ENCODE measurements at regions not wholly inside any gene's neighbourhood (a gene's known extent, or its start where the extent isn't known, plus 50 kb on each side); places are given as distances from the start of the nearest gene placed in this dataset.

DNA sequence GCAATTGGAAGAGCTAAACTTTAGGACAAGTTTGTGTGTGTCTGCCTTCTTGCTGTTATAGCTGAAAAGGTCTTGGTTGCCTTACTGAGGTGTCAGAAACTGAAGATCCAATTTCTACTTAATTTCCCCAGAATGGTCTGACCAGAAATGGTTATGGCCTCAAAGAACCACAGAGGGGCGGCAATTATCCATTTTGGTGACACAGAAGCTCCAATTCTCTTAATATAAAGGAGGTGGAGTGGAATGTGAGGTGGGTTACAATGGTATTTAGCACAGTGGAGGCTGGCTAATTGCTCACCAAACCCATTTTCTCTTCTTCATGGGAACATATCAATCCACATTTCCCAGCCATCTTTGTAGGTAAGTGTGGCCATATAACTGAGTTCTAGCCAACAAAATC is 1157.2 kb downstream of the OLFM4 start:
- DNase-seq = no peak
- Mint-ChIP-seq H3K4me3 (no peak overlapping the region), H3K36me3 (no peaks in the 10 kb centered on the region), H3K9me3 (peaks cover 3 to 39% (median 7%) of the 10 kb centered on the region in 7 donors), H3K4me1 (no peaks in the 10 kb centered on the region), H3K27me3 (no peaks in the 10 kb centered on the region), H3K27ac (no peak overlapping the region)
- Histone ChIP-seq H3K4me3 (ENCODE audit: low read depth, low read length) (no peak overlapping the region), H3K9me3 (ENCODE audit: control insufficient read depth in 2 of 2, low read length in 2 of 2) (no peaks in the 10 kb centered on the region), H3K36me3 (ENCODE audit: control insufficient read depth, insufficient read depth, low read length) (no peaks in the 10 kb centered on the region), H3K27me3 (ENCODE audit: control insufficient read depth, insufficient read depth, low read length) (no peaks in the 10 kb centered on the region), H3K27ac (ENCODE audit: insufficient read depth, low read length, poor library complexity, severe bottlenecking) (no peak overlapping the region), H3K4me1 (ENCODE audit: control insufficient read depth, insufficient read depth, low read length, poor library complexity, severe bottlenecking) (no peaks in the 10 kb centered on the region)
- no peak for ATAC-seq (ENCODE audit: low read depth in 2 of 2)

DNA sequence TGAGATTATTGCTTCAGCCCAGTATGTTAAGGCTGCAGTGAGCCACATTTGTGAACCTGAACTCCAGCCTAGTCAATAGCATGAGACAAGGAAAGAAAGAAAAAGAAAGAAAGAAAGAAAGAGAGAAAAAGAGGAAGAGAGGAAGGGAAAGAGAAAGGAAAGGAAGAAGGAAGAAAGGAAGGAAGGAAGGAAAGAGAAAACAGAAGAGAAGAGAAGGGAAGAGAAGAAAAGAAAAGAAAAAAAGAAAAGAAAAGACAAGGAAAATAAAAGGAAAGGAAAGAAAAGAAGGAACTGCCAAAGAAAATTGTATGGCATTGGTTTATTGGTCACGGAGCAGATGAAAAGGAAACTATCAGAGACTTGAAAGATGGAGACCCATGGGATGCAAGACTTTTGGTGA is 1158.8 kb downstream of the OLFM4 start:
- no peak overlapping the region for H3K27ac ChIP-seq (ENCODE audit: insufficient read depth, low read length, poor library complexity, severe bottlenecking)
- ATAC-seq (ENCODE audit: low read depth in 2 of 2) (no peak), DNase-seq (no peak)
- no peaks in the 10 kb centered on the region for H3K36me3 ChIP-seq (ENCODE audit: control insufficient read depth, insufficient read depth, low read length)
- H3K4me3 ChIP-seq (ENCODE audit: low read depth, low read length) = no peak overlapping the region
- H3K4me1 Mint-ChIP-seq = no peaks in the 10 kb centered on the region
- no peaks in the 10 kb centered on the region for H3K27me3 Mint-ChIP-seq
- H3K4me1 ChIP-seq (ENCODE audit: control insufficient read depth, insufficient read depth, low read length, poor library complexity, severe bottlenecking) = no peaks in the 10 kb centered on the region
- no peaks in the 10 kb centered on the region for H3K36me3 Mint-ChIP-seq
- H3K9me3 Mint-ChIP-seq = peaks cover 4 to 44% (median 8%) of the 10 kb centered on the region in 7 donors
- H3K27ac Mint-ChIP-seq = no peak overlapping the region
- no peaks in the 10 kb centered on the region for H3K9me3 ChIP-seq (ENCODE audit: control insufficient read depth in 2 of 2, low read length in 2 of 2)
- no peaks in the 10 kb centered on the region for H3K27me3 ChIP-seq (ENCODE audit: control insufficient read depth, insufficient read depth, low read length)
- H3K4me3 Mint-ChIP-seq = no peak overlapping the region

GRCh38 chr13:54194233-54195024 is 1165.8 kb downstream of the OLFM4 start:
- peaks cover 5 to 32% (median 7%) of the 10 kb centered on the region in 7 donors for H3K9me3 Mint-ChIP-seq

DNA sequence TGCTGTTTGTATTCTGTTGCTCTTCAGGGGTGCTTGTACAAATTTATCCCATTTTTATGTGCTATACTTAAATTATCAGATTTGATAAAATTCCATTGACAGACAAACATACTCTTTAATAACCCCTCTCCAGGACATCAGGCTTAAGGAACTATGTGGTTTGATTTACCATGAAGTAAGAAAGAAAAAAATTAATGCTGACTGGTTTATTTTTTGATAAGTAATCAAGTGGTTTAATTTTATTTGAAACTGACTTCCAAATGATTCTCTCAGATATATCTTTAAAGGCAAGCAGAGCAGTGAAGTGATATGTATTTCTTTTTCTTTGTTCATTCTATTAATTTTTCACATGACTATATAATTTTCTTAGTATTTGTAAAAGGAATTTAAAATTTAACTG is 1168.1 kb downstream of the OLFM4 start:
- H3K4me3 Mint-ChIP-seq = no peak overlapping the region
- H3K9me3 Mint-ChIP-seq = peaks cover 4 to 20% (median 5%) of the 10 kb centered on the region in 7 donors
- Histone ChIP-seq H3K27me3 (ENCODE audit: control insufficient read depth, insufficient read depth, low read length) (no peaks in the 10 kb centered on the region), H3K4me3 (ENCODE audit: low read depth, low read length) (no peak overlapping the region), H3K27ac (ENCODE audit: insufficient read depth, low read length, poor library complexity, severe bottlenecking) (no peak overlapping the region), H3K4me1 (ENCODE audit: control insufficient read depth, insufficient read depth, low read length, poor library complexity, severe bottlenecking) (no peaks in the 10 kb centered on the region), H3K36me3 (ENCODE audit: control insufficient read depth, insufficient read depth, low read length) (no peaks in the 10 kb centered on the region), H3K9me3 (ENCODE audit: control insufficient read depth in 2 of 2, low read length in 2 of 2) (no peaks in the 10 kb centered on the region)
- H3K36me3 Mint-ChIP-seq = no peaks in the 10 kb centered on the region
- DNase-seq (no peak), ATAC-seq (ENCODE audit: low read depth in 2 of 2) (no peak)
- no peaks in the 10 kb centered on the region for H3K27me3 Mint-ChIP-seq
- H3K27ac Mint-ChIP-seq = no peak overlapping the region
- no peaks in the 10 kb centered on the region for H3K4me1 Mint-ChIP-seq

More at GRCh38 chr13:54194233-54195024, 1165.8 kb downstream of the OLFM4 start:
- no peaks in the 10 kb centered on the region for H3K36me3 ChIP-seq (ENCODE audit: control insufficient read depth, insufficient read depth, low read length)
- H3K4me3 Mint-ChIP-seq = no peak overlapping the region
- no peaks in the 10 kb centered on the region for H3K27me3 Mint-ChIP-seq
- no peaks in the 10 kb centered on the region for H3K9me3 ChIP-seq (ENCODE audit: control insufficient read depth in 2 of 2, low read length in 2 of 2)
- no peaks in the 10 kb centered on the region for H3K4me1 Mint-ChIP-seq
- no peaks in the 10 kb centered on the region for H3K4me1 ChIP-seq (ENCODE audit: control insufficient read depth, insufficient read depth, low read length, poor library complexity, severe bottlenecking)
- H3K27ac Mint-ChIP-seq = no peak overlapping the region
- H3K27ac ChIP-seq (ENCODE audit: insufficient read depth, low read length, poor library complexity, severe bottlenecking) = no peak overlapping the region
- H3K4me3 ChIP-seq (ENCODE audit: low read depth, low read length) = no peak overlapping the region
- no peaks in the 10 kb centered on the region for H3K27me3 ChIP-seq (ENCODE audit: control insufficient read depth, insufficient read depth, low read length)
- H3K36me3 Mint-ChIP-seq = no peaks in the 10 kb centered on the region
- DNase-seq (no peak), ATAC-seq (ENCODE audit: low read depth in 2 of 2) (no peak)

DNA sequence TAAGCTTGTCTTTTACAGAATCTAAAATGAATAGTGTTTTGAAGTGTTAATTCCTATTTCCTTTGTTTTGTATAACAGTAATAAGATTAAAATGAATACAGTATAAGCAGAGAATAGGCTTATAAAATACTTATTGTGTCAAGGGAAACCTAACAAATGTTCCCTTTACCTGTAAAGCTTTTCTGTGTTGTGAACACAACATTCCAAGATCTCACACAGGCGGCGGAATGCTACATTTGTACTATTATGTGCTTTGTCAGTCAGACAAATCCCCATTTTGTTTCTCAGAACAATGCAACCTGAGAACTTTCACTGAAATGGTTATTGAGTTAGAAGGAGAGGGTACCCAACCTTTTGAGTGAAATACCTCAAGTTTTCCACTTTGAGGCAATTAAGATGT is 1170.3 kb downstream of the OLFM4 start:
- H3K27me3 Mint-ChIP-seq = no peaks in the 10 kb centered on the region
- no peak overlapping the region for H3K27ac Mint-ChIP-seq
- ATAC-seq (ENCODE audit: low read depth in 2 of 2) = no peak
- H3K4me3 Mint-ChIP-seq = no peak overlapping the region
- no peak overlapping the region for H3K27ac ChIP-seq (ENCODE audit: insufficient read depth, low read length, poor library complexity, severe bottlenecking)
- no peaks in the 10 kb centered on the region for H3K27me3 ChIP-seq (ENCODE audit: control insufficient read depth, insufficient read depth, low read length)
- DNase-seq = no peak
- no peaks in the 10 kb centered on the region for H3K36me3 Mint-ChIP-seq
- no peaks in the 10 kb centered on the region for H3K36me3 ChIP-seq (ENCODE audit: control insufficient read depth, insufficient read depth, low read length)
- no peaks in the 10 kb centered on the region for H3K4me1 Mint-ChIP-seq
- H3K9me3 ChIP-seq (ENCODE audit: control insufficient read depth in 2 of 2, low read length in 2 of 2) = no peaks in the 10 kb centered on the region
- no peaks in the 10 kb centered on the region for H3K4me1 ChIP-seq (ENCODE audit: control insufficient read depth, insufficient read depth, low read length, poor library complexity, severe bottlenecking)
- no peak overlapping the region for H3K4me3 ChIP-seq (ENCODE audit: low read depth, low read length)
- peaks cover 1 to 16% (median 5%) of the 10 kb centered on the region in 7 donors for H3K9me3 Mint-ChIP-seq

- no peak for DNase-seq
- Histone ChIP-seq H3K27me3 (ENCODE audit: control insufficient read depth, insufficient read depth, low read length) (no peaks in the 10 kb centered on the region), H3K9me3 (ENCODE audit: control insufficient read depth in 2 of 2, low read length in 2 of 2) (no peaks in the 10 kb centered on the region), H3K4me1 (ENCODE audit: control insufficient read depth, insufficient read depth, low read length, poor library complexity, severe bottlenecking) (no peaks in the 10 kb centered on the region), H3K36me3 (ENCODE audit: control insufficient read depth, insufficient read depth, low read length) (no peaks in the 10 kb centered on the region), H3K4me3 (ENCODE audit: low read depth, low read length) (no peak overlapping the region), H3K27ac (ENCODE audit: insufficient read depth, low read length, poor library complexity, severe bottlenecking) (no peak overlapping the region)
- H3K9me3 Mint-ChIP-seq = peaks cover 1 to 14% (median 5%) of the 10 kb centered on the region in 7 donors
- ATAC-seq (ENCODE audit: low read depth in 2 of 2) = no peak
- no peaks in the 10 kb centered on the region for H3K4me1 Mint-ChIP-seq
- H3K4me3 Mint-ChIP-seq = no peak overlapping the region
- no peaks in the 10 kb centered on the region for H3K27me3 Mint-ChIP-seq
- H3K36me3 Mint-ChIP-seq = no peaks in the 10 kb centered on the region
- no peak overlapping the region for H3K27ac Mint-ChIP-seq
These were observed 1178.0 kb downstream of the OLFM4 start for GRCh38 chr13:54206626-54207025.

- Histone ChIP-seq H3K36me3 (ENCODE audit: control insufficient read depth, insufficient read depth, low read length) (no peaks in the 10 kb centered on the region), H3K27ac (ENCODE audit: insufficient read depth, low read length, poor library complexity, severe bottlenecking) (no peak overlapping the region), H3K4me3 (ENCODE audit: low read depth, low read length) (no peak overlapping the region), H3K9me3 (ENCODE audit: control insufficient read depth in 2 of 2, low read length in 2 of 2) (peaks cover 0 to 2% of the 10 kb centered on the region in 2 experiments), H3K4me1 (ENCODE audit: control insufficient read depth, insufficient read depth, low read length, poor library complexity, severe bottlenecking) (no peaks in the 10 kb centered on the region), H3K27me3 (ENCODE audit: control insufficient read depth, insufficient read depth, low read length) (no peaks in the 10 kb centered on the region)
- ATAC-seq (ENCODE audit: low read depth in 2 of 2) = no peak
- H3K9me3 Mint-ChIP-seq = peaks cover 0 to 18% (median 4%) of the 10 kb centered on the region in 7 donors
- DNase-seq = no peak
- H3K27ac Mint-ChIP-seq = no peak overlapping the region
- no peak overlapping the region for H3K4me3 Mint-ChIP-seq
- no peaks in the 10 kb centered on the region for H3K4me1 Mint-ChIP-seq
- H3K36me3 Mint-ChIP-seq = no peaks in the 10 kb centered on the region
- no peaks in the 10 kb centered on the region for H3K27me3 Mint-ChIP-seq
These were observed 1181.9 kb downstream of the OLFM4 start for GRCh38 chr13:54210397-54211049.

DNA sequence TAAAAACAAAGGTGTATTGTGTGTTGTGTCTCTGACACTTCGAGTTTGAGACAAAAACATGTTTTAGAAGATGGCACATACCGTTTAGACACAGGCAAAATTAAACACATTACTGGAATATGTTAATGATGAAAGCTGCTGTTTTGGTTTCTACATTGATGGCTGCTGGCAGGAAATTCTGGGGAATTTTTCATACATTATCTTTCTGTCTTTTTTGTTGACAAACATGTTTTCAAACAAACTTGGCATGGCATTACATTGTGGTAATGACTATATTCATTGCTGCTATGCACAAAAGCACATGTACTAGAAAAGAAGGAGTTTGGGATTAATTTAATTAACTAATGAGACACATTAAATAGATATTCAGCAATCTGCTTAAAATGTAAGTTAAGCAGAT is 1187.6 kb downstream of the OLFM4 start:
- H3K27ac Mint-ChIP-seq = no peak overlapping the region
- H3K27me3 Mint-ChIP-seq = no peaks in the 10 kb centered on the region
- ATAC-seq (ENCODE audit: low read depth in 2 of 2) (no peak), DNase-seq (no peak)
- no peaks in the 10 kb centered on the region for H3K36me3 Mint-ChIP-seq
- H3K36me3 ChIP-seq (ENCODE audit: control insufficient read depth, insufficient read depth, low read length) = no peaks in the 10 kb centered on the region
- no peak overlapping the region for H3K27ac ChIP-seq (ENCODE audit: insufficient read depth, low read length, poor library complexity, severe bottlenecking)
- no peaks in the 10 kb centered on the region for H3K4me1 Mint-ChIP-seq
- H3K27me3 ChIP-seq (ENCODE audit: control insufficient read depth, insufficient read depth, low read length) = no peaks in the 10 kb centered on the region
- no peak overlapping the region for H3K4me3 ChIP-seq (ENCODE audit: low read depth, low read length)
- H3K9me3 ChIP-seq (ENCODE audit: control insufficient read depth in 2 of 2, low read length in 2 of 2) = peaks cover 0 to 2% of the 10 kb centered on the region in 2 experiments
- H3K9me3 Mint-ChIP-seq = peaks cover 2 to 27% (median 9%) of the 10 kb centered on the region in 7 donors
- no peaks in the 10 kb centered on the region for H3K4me1 ChIP-seq (ENCODE audit: control insufficient read depth, insufficient read depth, low read length, poor library complexity, severe bottlenecking)
- no peak overlapping the region for H3K4me3 Mint-ChIP-seq
